ENCODE measurements at regions not wholly inside any gene's neighbourhood (a gene's known extent, or its start where the extent isn't known, plus 50 kb on each side); places are given as distances from the start of the nearest gene placed in this dataset.

DNA sequence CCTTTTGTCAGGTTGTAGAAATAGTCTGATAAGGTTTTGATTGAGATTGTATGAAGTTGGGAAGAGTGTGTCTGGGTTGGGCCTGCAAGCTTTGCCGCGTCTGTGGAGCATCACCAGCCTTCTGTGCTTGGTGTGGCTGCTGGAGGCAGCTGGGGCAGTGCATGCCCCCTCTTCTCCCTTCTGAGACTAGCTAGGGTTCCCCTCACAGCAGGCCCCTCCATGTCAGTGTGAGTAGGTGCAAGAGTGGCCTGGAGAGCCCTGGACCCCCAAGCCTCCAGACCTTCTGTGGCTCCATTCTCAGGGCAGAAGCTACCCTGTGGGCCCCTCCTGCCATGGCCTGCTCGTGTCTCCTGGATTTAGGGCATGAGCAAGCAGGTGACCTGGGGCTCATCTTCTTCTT lies 914.2 kb downstream of the TBC1D22A start:
- ATAC-seq: no peak

GRCh38 chr22:47674600-47674999 lies 912.1 kb downstream of the TBC1D22A start:
- ATAC-seq: no peak

DNA sequence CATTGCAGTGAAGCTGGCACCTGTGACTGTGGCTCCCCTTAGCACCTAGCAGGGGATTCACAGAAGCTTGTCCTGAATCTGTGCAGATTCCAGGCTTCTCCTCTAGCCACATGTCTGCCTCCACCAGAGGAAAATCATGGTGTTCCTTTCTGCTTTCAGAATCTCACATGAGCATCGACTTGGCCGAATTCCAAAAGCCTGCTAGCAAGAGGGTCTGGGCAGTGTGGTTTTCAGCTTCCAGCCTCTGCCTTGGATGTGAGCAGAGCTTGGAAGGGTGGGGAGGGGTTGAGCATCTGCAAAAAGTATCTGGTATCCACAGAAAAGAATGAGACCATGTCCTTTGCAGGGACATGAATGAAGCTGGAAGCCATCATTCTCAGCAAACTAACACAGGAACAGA lies 911.1 kb downstream of the TBC1D22A start:
- no peak for ATAC-seq

DNA sequence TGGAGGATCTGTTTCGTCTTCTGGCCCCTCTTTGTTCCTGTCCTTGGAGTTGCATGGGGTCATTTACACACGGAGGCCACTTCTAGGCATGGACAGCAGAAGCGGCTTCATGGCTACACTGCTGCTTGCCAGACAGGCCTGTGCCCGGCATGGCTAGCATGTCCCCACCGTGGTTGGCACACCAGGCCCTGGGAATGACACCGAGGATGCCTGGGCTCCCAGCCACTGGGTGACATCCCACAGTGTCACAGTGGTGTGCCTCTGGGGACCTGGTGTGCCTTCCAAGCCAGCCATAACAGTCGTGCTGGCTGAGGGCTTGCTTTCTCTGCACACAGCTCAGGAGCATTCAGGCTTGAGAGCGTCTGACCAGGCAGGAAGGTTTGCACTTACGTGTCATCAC lies 910.1 kb downstream of the TBC1D22A start:
- ATAC-seq: no peak

DNA sequence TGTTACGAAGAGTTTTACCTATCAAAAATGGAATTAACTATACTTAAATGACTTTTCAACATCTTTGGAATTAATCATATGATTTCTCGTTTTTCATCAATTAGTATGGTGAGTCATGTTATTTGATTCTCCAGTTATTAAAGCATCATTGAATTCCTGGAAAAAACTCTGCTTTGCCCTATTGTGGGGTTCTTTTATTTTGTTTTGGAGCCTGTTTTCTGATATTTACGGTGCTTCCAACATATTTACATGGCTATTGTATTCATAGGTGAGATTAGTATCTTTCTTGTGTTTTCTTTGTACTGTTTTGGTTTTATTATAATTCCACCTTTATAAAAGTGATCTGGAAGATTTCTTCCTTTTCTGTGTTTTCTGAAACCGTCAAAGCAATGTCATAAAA lies 902.7 kb downstream of the TBC1D22A start:
- no peak for ATAC-seq

DNA sequence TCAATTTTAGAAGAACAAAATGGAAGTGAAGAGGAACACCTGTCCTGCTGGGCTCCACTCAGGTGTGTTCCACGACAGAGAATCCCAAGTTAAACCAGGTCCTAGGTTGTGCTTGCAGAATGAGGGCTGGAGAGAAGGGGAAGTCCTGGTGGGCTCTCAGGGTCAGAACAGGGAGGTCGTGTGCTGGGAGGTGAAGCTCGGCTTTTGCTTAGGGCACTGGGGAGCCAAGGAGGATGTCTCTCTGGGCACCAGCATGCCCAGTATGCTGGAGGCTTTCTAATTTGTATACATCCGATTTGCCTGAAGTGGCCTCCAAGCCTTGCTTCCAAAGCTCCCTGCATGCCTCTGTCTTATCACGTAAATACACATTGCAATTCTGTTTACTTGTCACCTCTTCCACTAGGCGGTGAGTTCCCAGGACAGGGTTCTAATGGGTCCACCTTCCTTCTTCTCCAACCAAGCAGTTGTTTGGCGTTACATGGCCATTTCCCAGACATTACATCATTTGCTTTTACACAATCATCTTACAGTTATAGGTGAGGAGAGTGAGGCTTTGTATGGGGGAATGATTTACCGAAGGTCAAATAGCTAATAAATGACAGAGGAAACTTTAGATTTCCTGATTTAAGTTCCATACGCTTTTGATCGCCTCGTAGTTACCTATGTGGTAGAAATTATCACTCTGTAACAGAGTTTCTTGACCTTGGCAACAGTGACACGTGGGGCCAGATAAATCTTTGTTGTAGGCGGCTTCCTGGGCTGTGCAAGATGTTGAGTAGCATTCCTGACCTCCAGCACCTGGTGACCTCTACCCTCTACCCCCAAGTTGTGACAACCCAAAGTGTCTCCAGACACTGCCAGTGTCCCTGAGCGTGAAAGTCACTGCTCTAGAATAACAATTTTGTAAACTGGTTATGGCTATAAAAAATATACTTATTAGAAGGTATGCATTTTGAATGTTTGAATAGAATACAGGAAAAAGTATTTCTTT lies 901.5 kb downstream of the TBC1D22A start:
- ATAC-seq: no peak

GRCh38 chr22:47659467-47660223 lies 897.2 kb downstream of the TBC1D22A start:
- ATAC-seq: no peak

DNA sequence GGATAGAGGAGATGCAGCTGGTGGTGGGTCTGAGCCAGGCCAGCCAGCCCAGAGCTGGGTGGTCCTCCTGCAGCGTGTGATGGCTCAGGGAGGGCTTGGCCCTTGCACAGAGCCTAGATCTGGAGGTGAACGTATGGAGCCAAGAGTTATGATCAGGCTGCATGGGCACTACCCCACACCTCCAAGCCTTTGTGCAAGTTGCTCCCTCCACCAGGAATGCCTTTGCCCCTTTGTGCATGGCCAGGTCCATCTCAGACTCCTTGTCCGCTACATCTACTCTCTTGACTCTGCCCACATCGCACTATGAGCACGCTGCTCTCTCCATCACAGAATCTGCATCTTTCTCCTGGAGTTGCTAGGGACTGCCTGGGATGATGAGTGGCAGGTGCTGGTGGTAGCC lies 895.7 kb downstream of the TBC1D22A start:
- no peak for ATAC-seq

DNA sequence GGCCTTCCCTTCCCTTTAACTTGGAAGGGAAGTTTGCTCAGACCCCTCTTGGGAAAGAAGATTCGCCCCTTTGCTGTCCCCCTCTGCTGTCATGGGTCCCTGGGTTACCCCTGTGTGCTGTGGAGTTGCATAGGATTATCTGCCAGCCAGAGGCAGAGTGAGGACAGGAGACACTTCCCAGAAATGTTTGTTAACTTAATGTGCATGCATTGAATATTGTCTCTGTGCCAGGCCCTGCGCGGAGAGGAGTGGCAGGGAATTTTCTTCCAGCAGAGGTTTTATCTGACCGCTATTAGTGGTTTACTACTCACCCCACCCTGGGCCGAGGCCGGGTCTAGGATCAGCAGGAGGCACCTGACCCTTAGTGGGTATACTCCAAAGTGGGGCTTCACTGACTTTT lies 894.8 kb downstream of the TBC1D22A start:
- no peak for ATAC-seq

GRCh38 chr22:47656806-47657205 lies 894.4 kb downstream of the TBC1D22A start:
- no peak for ATAC-seq

GRCh38 chr22:47655930-47656329 lies 893.5 kb downstream of the TBC1D22A start:
- ATAC-seq: no peak

DNA sequence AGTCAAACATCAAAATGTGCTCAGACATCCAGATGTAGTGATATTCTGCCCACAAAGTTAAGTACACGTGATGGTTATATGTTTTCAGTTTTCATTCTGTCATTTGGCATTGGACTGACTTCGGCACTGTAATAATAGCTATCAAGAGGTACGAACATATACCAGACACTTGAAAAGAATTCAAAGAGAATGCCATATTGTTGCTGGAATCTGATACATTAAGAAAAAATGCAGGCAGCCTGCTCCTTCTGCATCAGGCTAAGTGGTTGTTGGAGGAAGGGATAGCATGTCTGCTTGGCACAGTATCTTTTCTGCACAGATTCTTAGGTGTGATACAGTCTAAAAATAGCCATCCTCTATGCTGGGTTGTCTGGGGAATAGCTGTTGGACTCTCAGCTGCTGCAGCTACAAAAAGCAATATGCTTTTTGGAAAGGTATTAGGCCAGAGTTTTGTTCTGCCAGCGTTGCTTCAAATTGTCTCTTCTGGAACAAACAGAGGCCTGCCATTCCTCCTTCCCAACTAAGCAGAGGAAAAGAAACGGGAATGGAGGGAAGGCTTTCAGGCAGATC lies 892.6 kb downstream of the TBC1D22A start:
- ATAC-seq: no peak

DNA sequence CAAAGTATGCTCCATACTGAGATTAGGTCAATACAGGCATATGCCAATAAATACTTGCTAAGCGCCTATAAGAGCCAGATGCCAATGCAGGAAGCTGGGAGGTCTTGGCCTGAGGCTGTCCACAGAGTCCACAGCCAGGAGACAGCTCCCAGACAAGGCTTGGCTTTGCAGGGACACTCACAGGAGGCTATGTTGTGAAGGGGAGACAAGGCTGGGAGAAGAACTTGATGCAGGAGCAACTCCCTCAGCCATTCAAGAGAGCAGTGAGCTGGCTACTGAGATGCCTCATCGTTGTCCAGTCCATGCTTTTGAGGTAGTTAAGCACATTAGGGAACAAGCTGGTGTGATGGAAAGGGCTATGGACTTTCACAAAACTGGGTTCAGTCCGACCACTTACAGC lies 891.5 kb downstream of the TBC1D22A start:
- no peak for ATAC-seq

DNA sequence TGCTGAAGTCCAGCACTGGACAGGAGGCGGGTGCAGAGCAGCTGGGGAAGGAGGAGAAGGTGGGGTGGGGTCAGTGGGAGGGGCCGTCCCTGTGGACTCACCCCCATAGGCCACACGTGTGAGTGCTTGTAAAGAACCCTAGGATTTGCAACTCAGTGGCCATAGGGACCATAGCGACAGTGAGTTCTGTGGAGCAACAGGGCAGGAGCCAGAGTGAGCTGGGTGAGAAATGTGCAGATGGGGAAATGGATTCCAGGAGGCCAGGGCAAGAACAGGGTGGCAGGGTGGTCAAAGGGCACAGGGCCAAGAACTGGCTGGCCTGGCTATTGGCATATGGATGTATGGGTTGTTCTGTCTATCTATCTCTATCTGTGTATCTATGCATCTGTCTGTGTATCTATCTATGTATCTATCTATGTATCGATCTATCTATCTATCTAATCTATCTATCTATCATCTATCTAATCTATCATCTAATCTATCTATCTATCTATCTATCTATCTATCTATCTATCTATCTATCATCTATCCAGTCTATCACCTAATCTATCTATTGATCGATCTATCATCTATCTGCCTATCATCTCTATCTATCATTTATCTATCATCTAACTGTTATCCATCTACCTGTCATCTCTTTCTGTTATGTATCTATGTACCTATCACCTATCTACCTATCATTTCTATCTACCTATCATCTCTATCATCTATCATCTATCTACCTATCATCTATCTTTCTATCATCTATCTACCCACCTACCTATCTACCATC lies 889.0 kb downstream of the TBC1D22A start:
- no peak for ATAC-seq

GRCh38 chr22:47647720-47648119 lies 885.3 kb downstream of the TBC1D22A start:
- ATAC-seq: no peak

GRCh38 chr22:47647181-47647580 lies 884.7 kb downstream of the TBC1D22A start:
- no peak for ATAC-seq

GRCh38 chr22:47645923-47646322 lies 883.5 kb downstream of the TBC1D22A start:
- ATAC-seq: no peak

DNA sequence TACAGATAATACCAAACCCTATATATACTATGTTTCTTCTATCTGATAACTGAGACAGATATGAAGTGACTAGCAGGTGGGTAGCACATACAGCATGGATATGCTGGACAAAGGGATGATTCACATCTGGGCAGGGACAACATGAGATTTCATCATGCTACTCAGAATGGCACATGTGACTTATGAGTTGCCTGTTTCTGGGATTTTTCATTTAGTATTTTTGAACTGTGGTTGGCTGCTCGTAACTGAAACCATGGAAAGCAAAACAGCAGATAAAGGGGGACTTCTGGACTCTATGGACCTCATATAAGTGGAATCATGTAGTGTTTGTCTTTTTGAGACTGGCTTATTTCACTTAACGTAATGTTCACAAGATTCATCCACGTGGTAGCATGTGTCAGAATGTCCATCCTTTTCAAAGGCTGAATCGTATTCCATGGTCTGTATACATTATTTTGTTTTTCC lies 883.0 kb downstream of the TBC1D22A start:
- no peak for ATAC-seq

DNA sequence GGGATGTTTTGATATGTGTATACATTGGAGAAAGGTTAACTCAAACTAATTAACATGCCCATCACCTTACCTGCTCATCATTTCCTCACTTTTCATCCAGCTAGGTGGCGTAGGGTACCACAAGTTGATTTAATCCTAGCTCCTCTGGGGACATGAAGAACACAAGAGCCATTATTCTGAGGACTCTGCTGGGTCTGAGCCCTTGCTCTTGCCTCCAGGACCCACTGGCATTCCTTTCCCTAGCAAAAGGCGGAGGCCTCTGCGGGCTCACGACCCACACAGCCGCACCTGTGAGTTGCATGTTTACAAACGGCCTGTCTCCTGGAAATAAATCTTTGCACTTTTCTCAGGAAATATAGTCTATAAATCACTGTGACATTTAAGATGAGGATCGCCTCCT lies 871.9 kb downstream of the TBC1D22A start:
- no peak for ATAC-seq

DNA sequence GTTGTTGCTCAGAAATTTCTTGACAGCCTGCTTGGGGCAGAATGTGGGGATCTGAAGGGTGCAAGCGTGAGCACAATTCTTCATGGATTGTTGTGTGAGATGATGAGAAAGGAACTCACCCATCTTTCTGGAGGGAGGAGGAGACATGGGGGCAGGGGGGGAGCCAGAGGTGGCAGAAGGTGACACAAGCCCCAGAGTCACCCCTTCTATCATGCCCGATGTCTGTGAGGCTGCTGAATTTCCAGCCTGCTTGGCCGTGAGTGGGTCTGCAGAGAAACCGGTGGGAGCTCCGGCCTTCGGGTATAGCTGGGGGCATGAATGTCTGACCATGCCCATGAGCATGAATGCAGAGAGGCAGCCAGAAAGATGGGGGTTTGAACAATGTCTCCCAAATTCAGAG lies 870.7 kb downstream of the TBC1D22A start:
- no peak for ATAC-seq

DNA sequence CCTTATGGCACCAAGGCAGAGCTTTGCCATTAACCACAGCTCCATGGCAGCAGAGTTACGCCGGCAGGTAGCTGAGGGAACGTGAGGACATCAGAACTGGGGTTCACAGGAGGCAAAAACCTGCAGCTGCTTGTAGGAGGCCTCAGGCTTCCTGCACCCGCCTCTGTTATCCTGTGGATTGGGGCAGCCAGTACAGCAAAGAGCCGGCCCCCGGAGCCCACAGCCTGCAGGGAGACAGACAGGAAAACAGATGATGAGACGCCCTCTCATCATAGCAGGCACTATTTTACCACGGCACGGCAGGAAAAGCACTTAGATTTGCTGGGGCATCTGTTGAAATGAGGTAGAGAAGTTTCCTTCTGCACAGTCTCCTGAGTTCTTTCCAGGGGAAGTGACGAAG lies 870.3 kb downstream of the TBC1D22A start:
- no peak for ATAC-seq

- no peak for ATAC-seq
Observed at GRCh38 chr22:47631571-47632102, 869.2 kb downstream of the TBC1D22A start.

Data from activated CD4-positive, CD25-positive, alpha-beta regulatory T cell treated with anti-CD3 and anti-CD28 coated beads, Interleukin-2, amount 50 U/mL, for 24 hours (primary cell).